CD4-positive, alpha-beta T cell (primary cell): ENCODE measurements at regions not wholly inside any gene's neighbourhood (a gene's known extent, or its start where the extent isn't known, plus 50 kb on each side); places are given as distances from the start of the nearest gene placed in this dataset.

Experiments used
- ATAC-seq: fragments of 200-7000 bp; cut with Tn5 transposase; one replicate; pipeline ENCODE4 v1.10.0; 2022; ENCODE audit warnings: mild to moderate bottlenecking; ENCODE audit not compliant: poor library complexity
- CTCF ChIA-PET: fragments of 350-600 bp; sonication (Branson Sonifier 250); formaldehyde crosslinking; loops from one replicate; lab custom pipeline; 2021; ENCODE audit warnings: antibody characterized with exemption, inconsistent platforms; lab: Charles Lee
- POLR2A ChIA-PET: fragments of 350-600 bp; sonication (Branson Sonifier 250); formaldehyde crosslinking; loops from one replicate; lab custom pipeline; 2021; ENCODE audit warnings: antibody characterized with exemption, inconsistent platforms; lab: Charles Lee
- DNase-seq, 14 experiments: peaks; one replicate each; pipeline ENCODE4 v3.0.0-alpha.2; 2013 to 2020; ENCODE audit warnings: mixed read lengths in 2 of 14
- H3K27ac ChIP-seq, 2 donors: one replicate each; pipeline versions ENCODE4 v1.5.1 to v1.7.0; 2013; ENCODE audit warnings: low read length in 2 of 2, low read depth in 1 of 2, mild to moderate bottlenecking in 1 of 2
- H3K27me3 ChIP-seq, 2 experiments: 1 replicate in 1 of 2; 2 replicates in 1 of 2; pipeline versions ENCODE4 v1.6.1 to v1.7.0; 2013; ENCODE audit warnings: low read length in 2 of 2, control low read depth in 1 of 2, mild to moderate bottlenecking in 1 of 2, moderate library complexity in 1 of 2; ENCODE audit not compliant: insufficient read depth in 2 of 2, control insufficient read depth in 1 of 2
- H3K36me3 ChIP-seq: one replicate; pipeline ENCODE4 v1.6.1; 2013; ENCODE audit warnings: low read length, control low read depth; ENCODE audit not compliant: insufficient read depth
- H3K4me1 ChIP-seq: one replicate; pipeline ENCODE4 v1.6.1; 2013; ENCODE audit warnings: low read length, control low read depth; ENCODE audit not compliant: insufficient read depth
- H3K4me3 ChIP-seq: one replicate; pipeline ENCODE4 v1.5.1; 2013; ENCODE audit warnings: mild to moderate bottlenecking, low read length, moderate library complexity
- H3K9me3 ChIP-seq, 2 experiments: 1 replicate in 1 of 2; 2 replicates in 1 of 2; pipeline versions ENCODE4 v1.6.1 to v1.7.0; 2013; ENCODE audit warnings: low read length in 2 of 2, mild to moderate bottlenecking in 2 of 2, control low read depth in 1 of 2, moderate library complexity in 1 of 2; ENCODE audit not compliant: control insufficient read depth in 1 of 2, insufficient read depth in 1 of 2
- H3K27ac Mint-ChIP-seq: one replicate; pipeline ENCODE4 v1.8.0; 2020; ENCODE audit warnings: mixed read lengths
- H3K27me3 Mint-ChIP-seq: one replicate; pipeline ENCODE4 v1.8.0; 2021; ENCODE audit warnings: mixed read lengths
- H3K36me3 Mint-ChIP-seq: one replicate; pipeline ENCODE4 v1.8.0; 2021; ENCODE audit warnings: low read depth, mixed read lengths
- H3K4me1 Mint-ChIP-seq: one replicate; pipeline ENCODE4 v1.8.0; 2021; ENCODE audit warnings: low read depth, mixed read lengths
- H3K4me3 Mint-ChIP-seq: one replicate; pipeline ENCODE4 v1.8.0; 2020; ENCODE audit warnings: mild to moderate bottlenecking, mixed read lengths
- H3K9me3 Mint-ChIP-seq: one replicate; pipeline ENCODE4 v1.8.0; 2020; ENCODE audit warnings: mixed read lengths
- intact Hi-C, 2 experiments: fragments of 100-400 bp; cut with DNase I in 1 of 2; cut with micrococcal nuclease in 1 of 2; formaldehyde crosslinking; loops; one replicate each; pipeline versions ENCODE4 v1.15.1 to v1.9.0; 2023 to 2025; cut with DNase I, micrococcal nuclease
- TF ChIP-seq, protein P1 (sequence below): fragments of 200-600 bp; IDR thresholded peaks from one replicate; pipeline ENCODE4 v1.8.0; 2022; ENCODE audit warnings: antibody characterized with exemption, mild to moderate bottlenecking

DNA sequence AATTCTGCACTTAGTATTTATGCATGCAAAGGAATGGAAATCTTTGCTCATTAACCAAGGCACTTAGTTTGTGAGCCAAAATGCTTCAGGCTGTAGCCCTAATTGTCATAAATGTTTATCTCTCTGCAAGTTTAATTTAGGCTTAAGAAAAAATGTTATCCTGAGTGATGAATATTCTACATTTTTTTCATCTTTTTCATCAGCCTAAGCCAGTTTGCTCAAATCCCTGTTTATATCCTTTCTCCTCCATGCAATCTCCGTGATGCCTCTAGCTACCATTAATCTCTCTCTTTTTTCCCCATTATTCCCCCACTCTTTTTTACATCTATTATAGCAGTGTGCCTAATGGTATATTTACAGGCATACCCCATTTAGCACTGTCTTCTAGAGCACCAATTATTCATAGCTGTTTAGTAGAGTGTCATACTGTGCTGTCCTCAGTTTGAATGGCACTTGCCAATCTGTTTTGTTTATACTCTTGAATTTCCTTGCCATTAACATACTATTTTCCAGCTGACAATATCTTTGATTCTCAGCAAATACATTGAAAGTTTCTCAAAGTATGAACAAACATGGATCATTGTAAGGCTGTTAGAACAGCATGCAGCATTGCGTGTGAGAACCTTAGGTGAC, 1457.0 kb downstream of the MAT2B start:
- Mint-ChIP-seq H3K4me3 (no peak overlapping the region), H3K27ac (no peak overlapping the region), H3K4me1 (no peaks in the 10 kb centered on the region), H3K27me3 (no peaks in the 10 kb centered on the region), H3K9me3 (peaks cover 10% of the 10 kb centered on the region), H3K36me3 (no peaks in the 10 kb centered on the region)
- TF ChIP-seq, protein P1, sequence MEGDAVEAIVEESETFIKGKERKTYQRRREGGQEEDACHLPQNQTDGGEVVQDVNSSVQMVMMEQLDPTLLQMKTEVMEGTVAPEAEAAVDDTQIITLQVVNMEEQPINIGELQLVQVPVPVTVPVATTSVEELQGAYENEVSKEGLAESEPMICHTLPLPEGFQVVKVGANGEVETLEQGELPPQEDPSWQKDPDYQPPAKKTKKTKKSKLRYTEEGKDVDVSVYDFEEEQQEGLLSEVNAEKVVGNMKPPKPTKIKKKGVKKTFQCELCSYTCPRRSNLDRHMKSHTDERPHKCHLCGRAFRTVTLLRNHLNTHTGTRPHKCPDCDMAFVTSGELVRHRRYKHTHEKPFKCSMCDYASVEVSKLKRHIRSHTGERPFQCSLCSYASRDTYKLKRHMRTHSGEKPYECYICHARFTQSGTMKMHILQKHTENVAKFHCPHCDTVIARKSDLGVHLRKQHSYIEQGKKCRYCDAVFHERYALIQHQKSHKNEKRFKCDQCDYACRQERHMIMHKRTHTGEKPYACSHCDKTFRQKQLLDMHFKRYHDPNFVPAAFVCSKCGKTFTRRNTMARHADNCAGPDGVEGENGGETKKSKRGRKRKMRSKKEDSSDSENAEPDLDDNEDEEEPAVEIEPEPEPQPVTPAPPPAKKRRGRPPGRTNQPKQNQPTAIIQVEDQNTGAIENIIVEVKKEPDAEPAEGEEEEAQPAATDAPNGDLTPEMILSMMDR, result no peak
- no peaks in the 10 kb centered on the region for H3K4me1 ChIP-seq
- ChIA-PET POLR2A (no interaction called here), CTCF (no interaction called here)
- H3K36me3 ChIP-seq, result no peaks in the 10 kb centered on the region
- DNase-seq, result no peak
- H3K27me3 ChIP-seq, result no peaks in the 10 kb centered on the region
- H3K9me3 ChIP-seq, result peaks cover 3 to 6% of the 10 kb centered on the region in 2 experiments
- ATAC-seq, result no peak
- H3K4me3 ChIP-seq, result no peak overlapping the region
- no peak overlapping the region for H3K27ac ChIP-seq
- intact Hi-C loops, result no loop called here

DNA sequence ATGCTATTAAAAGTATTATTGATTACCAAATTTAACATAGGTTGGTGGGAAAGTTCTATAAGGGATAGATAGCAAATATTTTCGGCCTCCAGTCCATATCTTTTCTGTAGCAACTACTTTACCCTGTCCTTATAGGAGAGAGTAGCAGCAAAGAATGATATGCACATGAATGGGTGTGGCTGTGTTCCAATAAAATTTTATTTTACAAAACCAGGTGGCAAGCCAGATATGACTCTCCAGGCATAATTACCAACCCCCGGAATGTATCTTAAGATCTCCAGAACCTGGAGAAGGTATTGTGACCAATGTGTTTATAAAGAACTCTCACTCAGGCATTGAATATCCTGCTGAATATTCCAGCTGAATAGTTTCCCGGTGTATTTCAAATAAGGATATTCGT, 1461.2 kb downstream of the MAT2B start:
- ChIA-PET CTCF (no interaction called here), POLR2A (no interaction called here)
- TF ChIP-seq, protein P1, result no peak
- Mint-ChIP-seq H3K4me1 (no peaks in the 10 kb centered on the region), H3K9me3 (peaks cover 7% of the 10 kb centered on the region), H3K36me3 (no peaks in the 10 kb centered on the region), H3K4me3 (no peak overlapping the region), H3K27ac (no peak overlapping the region), H3K27me3 (no peaks in the 10 kb centered on the region)
- no peak overlapping the region for H3K4me3 ChIP-seq
- H3K9me3 ChIP-seq, result peaks cover 5 to 6% of the 10 kb centered on the region in 2 experiments
- ATAC-seq, result no peak
- H3K27ac ChIP-seq, result no peak overlapping the region
- DNase-seq, result no peak
- H3K27me3 ChIP-seq, result no peaks in the 10 kb centered on the region
- no peaks in the 10 kb centered on the region for H3K4me1 ChIP-seq
- no peaks in the 10 kb centered on the region for H3K36me3 ChIP-seq
- intact Hi-C loops, result no loop called here

DNA sequence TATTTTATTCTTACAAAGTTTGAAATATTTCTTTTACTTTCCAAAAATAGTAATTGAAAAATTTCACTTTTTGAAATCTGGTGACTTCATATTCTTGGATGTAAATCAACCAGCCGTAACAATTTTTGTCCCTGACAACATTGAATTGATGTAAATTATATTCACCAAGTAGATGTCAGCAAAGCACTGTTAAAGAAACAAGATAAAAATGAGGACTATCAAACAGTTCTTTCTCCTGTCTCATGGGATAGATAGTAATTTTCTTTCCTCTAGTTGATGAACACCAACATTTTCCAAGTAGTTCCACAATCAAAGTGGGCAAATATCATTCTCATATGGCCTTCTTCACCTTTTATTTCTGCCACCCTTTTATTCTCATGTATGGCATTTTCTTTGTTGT, 1461.9 kb downstream of the MAT2B start:
- Mint-ChIP-seq H3K4me1 (no peaks in the 10 kb centered on the region), H3K27me3 (no peaks in the 10 kb centered on the region), H3K4me3 (no peak overlapping the region), H3K27ac (no peak overlapping the region), H3K9me3 (peaks cover 6% of the 10 kb centered on the region), H3K36me3 (no peaks in the 10 kb centered on the region)
- Histone ChIP-seq H3K27ac (no peak overlapping the region), H3K4me3 (no peak overlapping the region), H3K36me3 (no peaks in the 10 kb centered on the region), H3K27me3 (no peaks in the 10 kb centered on the region), H3K4me1 (no peaks in the 10 kb centered on the region), H3K9me3 (peaks cover 5 to 6% of the 10 kb centered on the region in 2 experiments)
- ChIA-PET CTCF (no interaction called here), POLR2A (no interaction called here)
- TF ChIP-seq, protein P1, result no peak
- DNase-seq, result no peak
- intact Hi-C loops, result no loop called here
- ATAC-seq, result no peak
